GM18502 (cell line): ENCODE measurements at regions not wholly inside any gene's neighbourhood (a gene's known extent, or its start where the extent isn't known, plus 50 kb on each side); places are given as distances from the start of the nearest gene placed in this dataset.
"Not testable (repeated sequence)": the region's sequence is repeated elsewhere in the genome, so short reads cannot be mapped to it uniquely, and the experiment has no call there.

Experiments used
- ATAC-seq: cut with Tn5 transposase; IDR thresholded peaks from one replicate; pipeline ENCODE4 v1.9.1; 2021; ENCODE audit warnings: mild to moderate bottlenecking; ENCODE audit not compliant: unreplicated experiment, poor library complexity

DNA sequence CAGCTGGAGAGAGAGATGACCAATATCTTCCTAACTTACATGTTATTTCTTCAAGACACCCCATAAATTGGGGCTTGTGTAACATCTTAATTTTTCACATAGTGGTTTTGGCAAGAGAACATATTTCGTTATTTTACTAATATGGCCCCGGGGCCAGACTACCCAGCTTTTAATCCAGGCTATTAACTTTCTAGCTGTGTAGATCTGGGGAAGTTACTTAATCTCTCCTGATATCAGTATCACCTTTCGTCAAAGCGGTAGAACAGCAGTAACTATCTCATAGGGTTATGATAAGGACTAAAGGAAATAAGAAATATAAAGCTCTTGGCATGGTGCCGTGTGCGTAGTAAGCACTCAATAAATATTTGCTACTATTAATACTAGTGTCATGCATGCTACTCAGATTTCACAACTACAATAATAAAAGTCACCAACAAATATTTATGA is 71.6 kb upstream of the LYZL1 start:
- no peak for ATAC-seq

DNA sequence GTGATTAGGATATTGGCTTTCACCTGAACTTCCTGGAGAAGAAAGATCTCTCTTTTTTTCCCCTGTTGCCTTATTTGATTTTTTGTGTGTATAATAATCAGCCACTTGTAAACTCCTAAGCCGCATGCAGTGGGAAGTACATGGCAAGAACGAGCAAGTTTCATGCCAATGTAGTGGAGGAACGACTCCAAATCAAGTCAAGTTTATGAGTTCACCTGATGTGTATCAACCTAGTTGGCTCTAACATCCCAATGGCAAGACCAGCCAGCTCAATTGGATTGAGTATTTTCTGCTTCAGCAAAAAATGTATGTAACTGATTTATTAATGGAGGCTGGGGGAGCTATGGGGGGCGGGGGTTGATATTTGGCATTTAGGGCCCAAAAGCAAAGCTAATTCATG is 65.5 kb upstream of the LYZL1 start:
- ATAC-seq, result no peak

- ATAC-seq, result no peak
Observed at GRCh38 chr10:29224631-29225030, 64.2 kb upstream of the LYZL1 start.

- no peak for ATAC-seq
Observed at GRCh38 chr10:29227201-29227600, 61.7 kb upstream of the LYZL1 start.

- no peak for ATAC-seq
Observed at GRCh38 chr10:29228562-29228961, 60.3 kb upstream of the LYZL1 start.

- ATAC-seq, result no peak
Observed at GRCh38 chr10:29229258-29229705, 59.6 kb upstream of the LYZL1 start.

DNA sequence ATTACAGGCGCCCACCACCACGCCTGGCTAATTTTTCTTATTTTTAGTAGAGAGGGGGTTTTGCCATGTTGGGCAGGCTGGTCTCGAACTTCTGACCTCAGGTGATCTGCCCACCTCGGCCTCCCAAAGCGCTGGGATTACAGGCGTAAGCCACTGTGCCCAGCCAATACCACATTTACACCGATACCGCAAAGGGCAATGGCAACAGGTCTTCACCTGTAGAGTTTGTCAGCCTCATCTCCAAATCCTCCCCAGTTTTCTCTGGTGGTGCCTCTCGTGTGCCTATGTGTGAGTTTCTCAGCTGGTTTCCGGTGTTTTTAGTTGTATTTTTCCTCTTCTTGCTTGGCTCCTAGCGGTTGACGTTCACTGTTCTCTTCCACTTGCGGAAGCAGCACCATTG is 52.0 kb upstream of the LYZL1 start:
- ATAC-seq, result not testable (repeated sequence)

- ATAC-seq, result no peak
Observed at GRCh38 chr10:29237786-29238185, 51.1 kb upstream of the LYZL1 start.

DNA sequence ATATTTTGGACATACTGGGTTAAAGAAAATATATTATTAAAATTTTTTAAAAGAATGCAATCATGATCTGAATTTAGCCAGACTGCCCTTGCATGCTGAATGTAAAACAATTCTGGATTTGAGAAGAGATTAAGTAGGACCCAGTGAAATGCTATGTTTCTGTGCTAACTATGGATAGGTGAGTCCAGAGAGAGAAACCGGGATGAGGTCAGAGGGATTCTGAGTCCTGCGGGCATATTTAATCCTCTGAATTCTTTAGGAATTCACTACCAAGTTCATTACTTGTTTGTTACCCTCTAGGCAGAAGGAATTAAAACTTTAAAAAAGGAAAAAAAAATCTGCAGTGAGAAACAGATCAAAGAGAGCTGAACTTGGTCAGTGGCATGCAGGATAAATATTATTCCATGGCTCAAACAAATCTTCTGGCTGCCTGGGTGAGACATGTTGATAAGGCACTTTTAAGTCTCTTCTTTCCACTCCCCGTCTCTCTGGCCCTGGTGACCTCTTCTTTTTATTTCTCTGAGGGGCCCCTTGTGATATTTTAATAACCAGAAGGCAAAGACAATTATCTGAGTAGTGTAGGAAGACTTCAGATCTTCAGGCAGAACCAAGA is 50.2 kb upstream of the LYZL1 start:
- ATAC-seq, result no peak
